HG02840 (cell line): ENCODE measurements at regions not wholly inside any gene's neighbourhood (a gene's known extent, or its start where the extent isn't known, plus 50 kb on each side); places are given as distances from the start of the nearest gene placed in this dataset.
"Not testable (repeated sequence)": the region's sequence is repeated elsewhere in the genome, so short reads cannot be mapped to it uniquely, and the experiment has no call there.

Experiments
- ATAC-seq: cut with Tn5 transposase; IDR thresholded peaks from one replicate; pipeline ENCODE4 v1.9.1; 2021; ENCODE audit warnings: mild to moderate bottlenecking, moderate library complexity, moderate number of reproducible peaks; ENCODE audit not compliant: unreplicated experiment, low FRiP score

GRCh38 chr1:105243969-105244368, 1494.3 kb downstream of the AMY1C start:
- ATAC-seq, result no peak

DNA sequence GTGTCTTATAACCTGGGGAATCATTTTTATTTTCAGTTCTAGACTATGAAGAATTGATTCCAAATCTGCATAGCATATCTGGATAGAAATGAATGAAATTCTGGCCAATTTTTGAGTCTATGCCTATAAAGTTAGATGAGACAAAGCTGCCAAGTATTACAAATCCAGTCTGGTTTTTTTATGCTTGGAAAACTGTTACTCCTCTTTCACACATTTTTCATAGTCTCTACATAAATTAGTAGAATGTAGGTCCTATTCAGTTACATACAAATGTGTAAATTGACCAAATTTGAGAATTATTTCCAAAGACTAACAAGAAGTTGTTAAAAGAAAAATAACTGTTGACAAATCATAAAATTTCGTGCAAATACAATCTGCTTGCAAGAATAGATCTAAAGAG, 1505.2 kb downstream of the AMY1C start:
- no peak for ATAC-seq

- no peak for ATAC-seq
Measured at GRCh38 chr1:105260001-105260400, 1510.3 kb downstream of the AMY1C start.

DNA sequence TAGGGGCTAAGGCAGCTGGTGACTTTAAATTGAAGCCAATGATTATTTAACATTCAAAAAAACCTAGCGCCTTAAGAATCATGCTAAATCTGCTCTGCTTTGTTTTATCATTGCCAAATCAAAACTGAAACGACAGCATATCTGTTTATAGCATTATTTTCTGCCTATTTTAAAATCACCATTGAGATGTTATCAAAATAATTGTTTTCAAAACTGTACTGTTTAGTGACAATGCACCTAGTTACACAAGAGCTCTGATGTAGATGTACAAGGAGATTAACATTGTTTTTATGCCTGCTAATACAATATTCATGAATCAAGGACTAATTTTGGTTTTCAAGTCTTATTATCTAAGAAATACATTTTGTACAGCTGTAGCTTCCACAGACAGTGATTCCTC, 1521.3 kb downstream of the AMY1C start:
- no peak for ATAC-seq

GRCh38 chr1:105272376-105272775, 1522.7 kb downstream of the AMY1C start:
- ATAC-seq, result not testable (repeated sequence)

GRCh38 chr1:105294838-105295237, 1545.1 kb downstream of the AMY1C start:
- no peak for ATAC-seq

GRCh38 chr1:105310063-105310462, 1560.4 kb downstream of the AMY1C start:
- ATAC-seq, result no peak

- no peak for ATAC-seq
Measured at GRCh38 chr1:105317976-105318375, 1568.3 kb downstream of the AMY1C start.

DNA sequence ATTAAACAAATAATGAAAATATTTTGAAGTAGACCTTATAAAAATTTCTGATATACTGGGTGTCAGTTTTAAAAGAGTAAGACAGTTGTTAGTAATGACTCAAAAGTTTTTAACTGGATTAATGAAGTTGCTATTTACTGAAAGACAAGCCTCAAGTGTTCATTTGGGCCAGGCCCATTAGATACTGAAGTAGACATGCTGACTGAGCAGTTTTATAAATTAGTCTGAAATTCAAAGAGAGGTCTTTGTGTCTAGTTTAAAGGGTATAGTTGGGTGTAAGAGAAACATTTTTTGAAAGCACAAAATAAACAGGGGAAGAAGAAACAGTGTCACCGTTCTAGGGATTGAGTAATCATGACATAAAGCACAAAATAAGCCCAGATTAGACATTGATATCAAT, 1577.2 kb downstream of the AMY1C start:
- no peak for ATAC-seq

GRCh38 chr1:105337420-105337819, 1587.7 kb downstream of the AMY1C start:
- ATAC-seq, result no peak

DNA sequence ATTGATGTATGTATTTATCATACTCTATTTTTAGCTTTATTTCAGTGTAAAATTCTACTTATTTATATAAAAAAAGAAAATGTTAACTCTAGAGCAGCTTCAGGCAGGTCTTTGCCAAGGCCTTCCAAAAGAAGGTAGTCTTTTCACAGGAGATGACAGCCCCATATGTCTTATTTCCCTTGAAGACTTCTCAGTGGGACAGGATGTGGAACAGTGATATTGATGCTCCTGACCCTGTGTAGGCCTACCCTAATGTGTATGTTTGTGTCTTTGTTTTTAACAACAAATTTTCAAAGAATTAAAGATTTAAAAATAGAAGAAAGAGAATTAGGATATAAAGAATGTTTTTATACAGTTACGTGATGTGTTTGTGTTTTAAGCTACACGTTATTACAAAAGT, 1593.6 kb downstream of the AMY1C start:
- ATAC-seq, result no peak

GRCh38 chr1:105359457-105359856, 1609.8 kb downstream of the AMY1C start:
- no peak for ATAC-seq

- ATAC-seq, result no peak
Measured at GRCh38 chr1:105362438-105362837, 1612.7 kb downstream of the AMY1C start.

DNA sequence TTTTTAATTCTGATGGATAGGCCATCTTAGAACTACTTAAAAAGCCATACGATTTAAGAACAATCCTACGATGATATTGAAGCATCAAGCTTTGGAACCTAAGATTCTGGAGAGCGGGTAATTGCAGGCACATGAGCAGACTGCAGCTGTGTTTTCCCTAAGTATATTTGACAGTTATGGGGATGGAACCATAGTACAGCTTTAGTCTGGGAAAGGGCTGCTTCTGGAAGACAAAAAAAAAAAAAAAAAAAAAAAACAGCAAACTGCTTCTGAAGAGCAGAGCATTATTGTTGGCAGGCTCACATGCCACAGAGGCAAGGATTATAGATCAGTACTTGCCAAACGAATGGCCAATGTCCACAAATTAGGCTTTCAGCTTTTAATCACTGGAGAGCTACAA, 1618.7 kb downstream of the AMY1C start:
- ATAC-seq, result no peak

DNA sequence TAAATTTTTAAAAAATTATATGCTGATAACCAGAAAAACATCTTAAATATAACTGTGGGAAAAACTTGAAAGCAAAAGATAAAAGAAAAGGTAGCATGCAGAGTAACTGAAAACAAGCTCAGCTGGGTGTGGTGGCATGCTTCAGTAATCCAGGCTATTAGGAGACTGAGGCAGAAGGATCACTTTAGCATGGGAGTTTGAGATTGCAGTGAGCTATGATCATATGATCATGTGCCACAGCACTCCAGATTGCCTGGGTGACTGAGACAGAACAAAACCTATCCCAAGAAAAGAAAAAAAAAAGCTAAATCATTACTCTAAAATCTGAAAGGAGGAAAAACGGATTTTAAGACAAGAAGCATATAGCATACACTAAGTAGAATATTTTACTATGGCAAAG, 1624.0 kb downstream of the AMY1C start:
- ATAC-seq, result no peak

- ATAC-seq, result no peak
Measured at GRCh38 chr1:105386489-105386888, 1636.8 kb downstream of the AMY1C start.

GRCh38 chr1:105396001-105396400, 1646.3 kb downstream of the AMY1C start:
- no peak for ATAC-seq

DNA sequence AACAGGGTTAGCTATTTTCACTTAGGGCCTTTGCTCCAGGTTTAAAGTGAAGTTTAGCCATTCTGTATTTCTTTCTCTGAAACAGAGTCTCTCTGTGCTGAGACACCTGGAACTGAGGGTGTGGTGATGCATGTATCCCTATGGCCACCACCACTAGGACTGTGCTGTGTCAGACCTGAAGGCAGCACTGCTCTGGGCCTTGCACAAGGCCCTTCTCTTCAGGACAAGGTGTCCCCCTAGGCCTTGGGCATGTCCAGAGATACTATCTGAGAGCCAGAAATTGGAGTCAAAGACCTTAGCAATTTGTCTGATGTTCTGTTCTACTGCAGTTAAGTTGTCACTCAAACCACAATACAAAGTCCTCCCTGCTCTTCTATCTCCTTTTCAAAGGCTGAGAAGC, 1649.2 kb downstream of the AMY1C start:
- no peak for ATAC-seq

- ATAC-seq, result no peak
Measured at GRCh38 chr1:105399716-105400115, 1650.0 kb downstream of the AMY1C start.

DNA sequence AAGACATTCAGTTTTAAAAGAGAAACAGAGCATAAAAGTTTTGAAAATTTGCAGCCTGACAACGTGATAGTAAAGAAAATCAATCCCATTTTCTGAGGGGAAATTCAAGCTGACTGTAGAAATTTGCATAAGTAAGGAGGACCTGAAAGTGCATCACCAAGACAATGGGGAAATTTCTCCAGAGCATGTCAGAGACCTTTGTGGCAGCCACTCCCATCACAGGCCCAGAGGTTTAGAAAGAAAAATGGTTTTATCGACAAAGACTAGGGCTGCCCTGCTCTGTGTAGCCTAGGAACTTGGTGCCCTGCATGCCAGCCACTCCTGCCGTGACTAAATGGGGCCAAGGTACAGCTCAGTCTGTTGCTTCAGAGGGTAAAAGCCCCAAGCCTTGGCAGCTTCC, 1640.2 kb upstream of the PRMT6 start:
- ATAC-seq, result no peak

DNA sequence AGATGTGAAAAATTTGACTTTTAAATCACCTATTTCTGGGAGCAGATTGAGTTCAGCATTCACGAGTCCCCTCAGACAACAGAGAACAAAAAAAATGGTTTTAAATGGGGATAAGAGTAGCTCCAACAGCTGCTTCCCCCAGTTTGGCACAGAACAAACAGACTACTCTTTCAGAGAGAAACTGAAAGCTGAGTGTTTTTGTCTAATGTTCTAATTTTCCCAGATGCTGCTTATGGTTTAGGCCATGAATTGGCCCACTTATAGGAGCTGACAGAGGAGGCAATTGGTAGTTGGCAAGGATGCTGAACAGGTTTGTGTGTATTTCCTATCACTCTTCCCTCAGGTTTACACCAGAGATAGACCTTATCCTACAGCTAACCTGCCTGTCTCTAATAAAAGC, 1637.4 kb upstream of the PRMT6 start:
- ATAC-seq, result no peak

- no peak for ATAC-seq
Measured at GRCh38 chr1:105427543-105427942, 1628.9 kb upstream of the PRMT6 start.

- no peak for ATAC-seq
Measured at GRCh38 chr1:105436589-105437259, 1619.8 kb upstream of the PRMT6 start.
